ENCODE measurements at regions not wholly inside any gene's neighbourhood (a gene's known extent, or its start where the extent isn't known, plus 50 kb on each side); places are given as distances from the start of the nearest gene placed in this dataset.

DNA sequence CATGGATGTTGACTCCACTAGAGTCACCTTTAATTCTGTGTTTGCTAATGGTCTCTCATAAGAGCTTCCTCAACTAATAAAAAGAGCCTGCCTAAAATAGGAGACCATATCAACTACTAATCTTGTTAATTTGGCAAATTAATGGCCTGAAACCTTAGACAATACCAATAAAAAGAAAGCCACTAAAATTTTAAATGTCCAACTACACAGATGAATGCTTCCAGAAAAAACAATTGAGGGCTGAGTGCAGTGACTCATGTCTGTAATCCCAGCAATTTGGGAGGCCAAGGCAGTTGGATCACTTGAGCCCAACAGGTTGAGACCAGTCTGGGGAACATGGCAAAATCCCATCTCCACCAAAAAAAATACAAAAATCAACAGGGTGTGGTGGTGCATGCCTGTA lies 230.9 kb downstream of the NSUN3 start:
- Histone ChIP-seq H3K36me3 (no peaks in the 10 kb centered on the region), H3K9me3 (no peaks in the 10 kb centered on the region), H3K27ac (replicated peaks in 1 of 4) (no peak overlapping the region), H3K27me3 (no peaks in the 10 kb centered on the region), H3K4me3 (no peak overlapping the region), H3K4me1 (no peaks in the 10 kb centered on the region)
- intact Hi-C loops (cut with DNase I) = no loop called here
- DNase-seq (ENCODE audit: extremely low spot score) = no peak
- TF ChIP-seq CTCF (IDR thresholded peaks at IDR 0.05) = no peak
- TF ChIP-seq POLR2A (IDR thresholded peaks at IDR 0.05; ENCODE audit: low read depth) = no peak
- no peak for TF ChIP-seq POLR2AphosphoS5 (IDR thresholded peaks at IDR 0.05)
- TF ChIP-seq EP300 (IDR thresholded peaks at IDR 0.05) = no peak

DNA sequence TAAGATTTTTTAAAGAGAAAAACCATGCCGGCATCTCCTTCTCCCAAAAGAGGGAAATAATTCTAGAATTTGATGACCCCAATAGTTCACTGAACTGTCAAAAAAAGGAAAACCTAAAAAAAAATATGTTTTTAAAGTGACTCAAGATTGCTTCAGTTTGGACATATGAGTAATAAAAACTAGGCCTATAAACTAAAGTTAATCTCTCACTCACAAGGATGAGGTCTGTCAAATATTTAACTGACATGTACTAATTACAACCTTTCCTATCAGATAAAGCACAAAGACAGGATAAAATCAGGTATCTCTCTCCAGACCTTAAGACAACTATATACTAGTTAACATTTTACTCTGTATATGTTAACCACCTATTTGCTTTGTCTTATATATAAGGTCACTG lies 231.9 kb downstream of the NSUN3 start:
- H3K9me3 ChIP-seq = no peaks in the 10 kb centered on the region
- no peaks in the 10 kb centered on the region for H3K27me3 ChIP-seq
- intact Hi-C loops (cut with DNase I) = no loop called here
- no peak overlapping the region for H3K4me3 ChIP-seq
- H3K4me1 ChIP-seq = no peaks in the 10 kb centered on the region
- DNase-seq (ENCODE audit: extremely low spot score) = no peak
- WGBS = 87% methylated on average over 1 of the region's 1 CpG
- TF ChIP-seq EP300 (IDR thresholded peaks at IDR 0.05) = no peak
- TF ChIP-seq POLR2AphosphoS5 (IDR thresholded peaks at IDR 0.05) = no peak
- TF ChIP-seq POLR2A (IDR thresholded peaks at IDR 0.05; ENCODE audit: low read depth) = no peak
- H3K36me3 ChIP-seq = no peaks in the 10 kb centered on the region
- H3K27ac ChIP-seq (replicated peaks in 1 of 4) = no peak overlapping the region

- H3K9me3 ChIP-seq = no peaks in the 10 kb centered on the region
- no peaks in the 10 kb centered on the region for H3K27me3 ChIP-seq
- H3K4me1 ChIP-seq = peaks cover 12 to 16% (median 15%) of the 10 kb centered on the region in 4 donors
- TF ChIP-seq POLR2A (IDR thresholded peaks at IDR 0.05; ENCODE audit: low read depth) = no peak
- no peak for TF ChIP-seq EP300 (IDR thresholded peaks at IDR 0.05)
- no peak for TF ChIP-seq CTCF (IDR thresholded peaks at IDR 0.05)
- no peak for TF ChIP-seq POLR2AphosphoS5 (IDR thresholded peaks at IDR 0.05)
- H3K36me3 ChIP-seq = no peaks in the 10 kb centered on the region
- no peak for DNase-seq (ENCODE audit: extremely low spot score)
- intact Hi-C loops (cut with DNase I) = no loop called here
- H3K27ac ChIP-seq (replicated peaks in 1 of 4) = no peak overlapping the region
- no peak overlapping the region for H3K4me3 ChIP-seq
Measured at GRCh38 chr3:94299716-94300115, 236.9 kb downstream of the NSUN3 start.

- no peak for DNase-seq (ENCODE audit: extremely low spot score)
- no peak for TF ChIP-seq EP300 (IDR thresholded peaks at IDR 0.05)
- no peak for TF ChIP-seq POLR2A (IDR thresholded peaks at IDR 0.05; ENCODE audit: low read depth)
- TF ChIP-seq CTCF (IDR thresholded peaks at IDR 0.05) = no peak
- TF ChIP-seq POLR2AphosphoS5 (IDR thresholded peaks at IDR 0.05) = no peak
- 91% methylated on average over 1 of the region's 1 CpG for WGBS
- H3K9me3 ChIP-seq = no peaks in the 10 kb centered on the region
- H3K36me3 ChIP-seq = no peaks in the 10 kb centered on the region
- H3K4me3 ChIP-seq = no peak overlapping the region
- intact Hi-C loops (cut with DNase I) = no loop called here
- H3K27me3 ChIP-seq = no peaks in the 10 kb centered on the region
- H3K4me1 ChIP-seq = peaks cover 22 to 32% (median 30%) of the 10 kb centered on the region in 4 donors
- H3K27ac ChIP-seq (replicated peaks in 1 of 4) = no peak overlapping the region
Measured at GRCh38 chr3:94301366-94301765, 238.5 kb downstream of the NSUN3 start.

DNA sequence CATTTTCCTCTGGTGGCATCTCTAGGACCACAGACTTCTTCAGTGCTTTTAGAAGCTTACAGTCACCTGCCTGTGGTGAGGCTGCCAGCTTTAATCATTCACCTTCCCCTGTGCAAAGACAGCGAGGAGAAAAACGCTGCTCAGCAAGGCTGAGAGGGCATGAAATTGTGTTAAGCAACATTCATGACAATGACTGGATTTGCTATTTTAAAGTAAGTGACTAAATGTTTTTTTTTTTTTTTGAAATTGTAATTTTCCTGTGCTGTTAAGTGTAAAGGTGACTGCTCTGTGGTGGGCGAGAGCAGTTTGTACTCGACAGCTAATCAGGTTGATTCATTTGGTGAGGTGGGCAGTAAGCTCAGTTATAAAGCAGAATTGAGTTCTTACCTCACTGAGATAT lies 240.4 kb downstream of the NSUN3 start:
- Histone ChIP-seq H3K4me1 (peaks cover 22 to 37% (median 32%) of the 10 kb centered on the region in 4 donors), H3K36me3 (no peaks in the 10 kb centered on the region), H3K27ac (replicated peaks in 1 of 4) (peak overlapping the region in 1 of 4 donors; percentile 17), H3K4me3 (no peak overlapping the region), H3K9me3 (no peaks in the 10 kb centered on the region), H3K27me3 (no peaks in the 10 kb centered on the region)
- 86% methylated on average over 4 of the region's 4 CpGs for WGBS
- intact Hi-C loops (cut with DNase I) = no loop called here
- no peak for DNase-seq (ENCODE audit: extremely low spot score)
- TF ChIP-seq EP300 (IDR thresholded peaks at IDR 0.05) = no peak
- no peak for TF ChIP-seq POLR2AphosphoS5 (IDR thresholded peaks at IDR 0.05)
- TF ChIP-seq POLR2A (IDR thresholded peaks at IDR 0.05; ENCODE audit: low read depth) = no peak
- TF ChIP-seq CTCF (IDR thresholded peaks at IDR 0.05) = no peak
